ENCODE measurements at regions not wholly inside any gene's neighbourhood (a gene's known extent, or its start where the extent isn't known, plus 50 kb on each side); places are given as distances from the start of the nearest gene placed in this dataset.
A peak's percentile ranks its signal among the peaks of the same experiment; 100 is the strongest.
"Not testable (repeated sequence)": the region's sequence is repeated elsewhere in the genome, so short reads cannot be mapped to it uniquely, and the experiment has no call there.

GRCh38 chr4:100630341-100630740 lies 112.5 kb upstream of the EMCN start:
- DNase-seq = no peak

GRCh38 chr4:100609810-100610209 lies 92.0 kb upstream of the EMCN start:
- DNase-seq = no peak

GRCh38 chr4:100608651-100609050 lies 90.8 kb upstream of the EMCN start:
- not testable (repeated sequence) for DNase-seq

- no peak for DNase-seq
Measured at GRCh38 chr4:100605144-100605543, 87.3 kb upstream of the EMCN start.

- peak; percentile 90 to 93 for DNase-seq
Measured at GRCh38 chr4:100593935-100594334, 76.1 kb upstream of the EMCN start.

- no peak for DNase-seq
Measured at GRCh38 chr4:100591161-100591876, 73.5 kb upstream of the EMCN start.

GRCh38 chr4:100590325-100590724 lies 72.5 kb upstream of the EMCN start:
- DNase-seq = no peak

GRCh38 chr4:100588076-100588475 lies 70.3 kb upstream of the EMCN start:
- DNase-seq = no peak

- no peak for DNase-seq
Measured at GRCh38 chr4:100582146-100582545, 64.3 kb upstream of the EMCN start.

- no peak for DNase-seq
Measured at GRCh38 chr4:100581337-100581736, 63.5 kb upstream of the EMCN start.

- DNase-seq = no peak
Measured at GRCh38 chr4:100576570-100576969, 58.7 kb upstream of the EMCN start.

- no peak for DNase-seq
Measured at GRCh38 chr4:100574607-100575006, 56.8 kb upstream of the EMCN start.

- no peak for DNase-seq
Measured at GRCh38 chr4:100569196-100569595, 51.4 kb upstream of the EMCN start.
